Neural crest cell (in vitro differentiated cells): ENCODE measurements at regions not wholly inside any gene's neighbourhood (a gene's known extent, or its start where the extent isn't known, plus 50 kb on each side); places are given as distances from the start of the nearest gene placed in this dataset.

Source experiments
- DNase-seq: peaks from one replicate; pipeline ENCODE4 v3.0.0; 2021; ENCODE audit warnings: low read depth, mixed read lengths, low spot score
- H3K27ac Mint-ChIP-seq: one replicate; pipeline ENCODE4 v1.8.0; 2021; ENCODE audit warnings: mild to moderate bottlenecking, mixed read lengths; ENCODE audit not compliant: unreplicated experiment
- H3K27me3 Mint-ChIP-seq: 2 replicates; pipeline ENCODE4 v1.8.0; 2021; ENCODE audit warnings: low read depth, mild to moderate bottlenecking, mixed read lengths
- H3K36me3 Mint-ChIP-seq: 2 replicates; pipeline ENCODE4 v1.8.0; 2021; ENCODE audit warnings: low read depth, mild to moderate bottlenecking, mixed read lengths
- H3K4me1 Mint-ChIP-seq: 2 replicates; pipeline ENCODE4 v1.8.0; 2021; ENCODE audit warnings: mixed read lengths
- H3K4me3 Mint-ChIP-seq: one replicate; pipeline ENCODE4 v1.8.0; 2021; ENCODE audit warnings: mild to moderate bottlenecking, mixed read lengths
- H3K9me3 Mint-ChIP-seq: 2 replicates; pipeline ENCODE4 v1.8.0; 2021; ENCODE audit warnings: mixed read lengths
- CTCF ChIP-seq: fragments of 200-600 bp; sonication (generic); conservative IDR thresholded peaks from 2 replicates; pipeline ENCODE4 v1.5.0; 2021; ENCODE audit warnings: antibody characterized with exemption, mild to moderate bottlenecking

GRCh38 chr9:126131066-126132010, 195.3 kb upstream of the MVB12B start:
- TF ChIP-seq CTCF, result no peak
- H3K27me3 Mint-ChIP-seq, result peaks cover 52% of the 10 kb centered on the region
- H3K4me3 Mint-ChIP-seq, result no peak overlapping the region
- H3K4me1 Mint-ChIP-seq, result peaks cover 2% of the 10 kb centered on the region
- peaks cover 11% of the 10 kb centered on the region for H3K9me3 Mint-ChIP-seq
- no peaks in the 10 kb centered on the region for H3K36me3 Mint-ChIP-seq
- no peak for DNase-seq
- H3K27ac Mint-ChIP-seq, result peak overlapping the region; percentile 63

GRCh38 chr9:126132746-126133145, 193.9 kb upstream of the MVB12B start:
- Mint-ChIP-seq H3K27ac (no peak overlapping the region), H3K9me3 (peaks cover 14% of the 10 kb centered on the region), H3K36me3 (peaks cover 4% of the 10 kb centered on the region), H3K4me1 (no peaks in the 10 kb centered on the region), H3K27me3 (peaks cover 48% of the 10 kb centered on the region), H3K4me3 (no peak overlapping the region)
- no peak for DNase-seq
- TF ChIP-seq CTCF, result no peak

GRCh38 chr9:126144196-126144595, 182.4 kb upstream of the MVB12B start:
- peaks cover 8% of the 10 kb centered on the region for H3K4me1 Mint-ChIP-seq
- H3K27me3 Mint-ChIP-seq, result no peaks in the 10 kb centered on the region
- H3K27ac Mint-ChIP-seq, result no peak overlapping the region
- DNase-seq, result no peak
- peaks cover 2% of the 10 kb centered on the region for H3K9me3 Mint-ChIP-seq
- H3K4me3 Mint-ChIP-seq, result no peak overlapping the region
- TF ChIP-seq CTCF, result no peak
- no peaks in the 10 kb centered on the region for H3K36me3 Mint-ChIP-seq

- Mint-ChIP-seq H3K27ac (no peak overlapping the region), H3K36me3 (no peaks in the 10 kb centered on the region), H3K4me1 (peaks cover 8% of the 10 kb centered on the region), H3K27me3 (no peaks in the 10 kb centered on the region), H3K9me3 (peaks cover 2% of the 10 kb centered on the region), H3K4me3 (no peak overlapping the region)
- no peak for TF ChIP-seq CTCF
- no peak for DNase-seq
Observed at GRCh38 chr9:126144603-126145456, 181.8 kb upstream of the MVB12B start.

- H3K27ac Mint-ChIP-seq, result peak overlapping the region; percentile 40
- H3K9me3 Mint-ChIP-seq, result peaks cover 2% of the 10 kb centered on the region
- peaks cover 16% of the 10 kb centered on the region for H3K4me1 Mint-ChIP-seq
- H3K36me3 Mint-ChIP-seq, result no peaks in the 10 kb centered on the region
- H3K4me3 Mint-ChIP-seq, result no peak overlapping the region
- no peaks in the 10 kb centered on the region for H3K27me3 Mint-ChIP-seq
- TF ChIP-seq CTCF, result no peak
- no peak for DNase-seq
Observed at GRCh38 chr9:126145887-126146253, 180.8 kb upstream of the MVB12B start.
